HUDEP-2 (cell line): ENCODE measurements at regions not wholly inside any gene's neighbourhood (a gene's known extent, or its start where the extent isn't known, plus 50 kb on each side); places are given as distances from the start of the nearest gene placed in this dataset.

Experiments
- DNase-seq, 76 experiments: peaks; one replicate each; lab custom pipeline; 2025; ENCODE audit not compliant: unreplicated experiment in 76 of 76; lab: John Stamatoyannopoulos, UW

GRCh38 chr2:215670396-215670795 lies 234.5 kb upstream of the FN1 start:
- no peak for DNase-seq

GRCh38 chr2:215668378-215668775 lies 232.5 kb upstream of the FN1 start:
- DNase-seq = no peak

- DNase-seq = no peak
These were observed 231.9 kb upstream of the FN1 start for GRCh38 chr2:215667585-215668377.

GRCh38 chr2:215664847-215665525 lies 229.1 kb upstream of the FN1 start:
- DNase-seq = no peak

GRCh38 chr2:215662715-215663114 lies 226.8 kb upstream of the FN1 start:
- no peak for DNase-seq

- DNase-seq = no peak
These were observed 224.8 kb upstream of the FN1 start for GRCh38 chr2:215660687-215661086.

GRCh38 chr2:215659650-215660049 lies 223.8 kb upstream of the FN1 start:
- DNase-seq = no peak

- DNase-seq = no peak
These were observed 222.9 kb upstream of the FN1 start for GRCh38 chr2:215658635-215659305.

- no peak for DNase-seq
These were observed 222.0 kb upstream of the FN1 start for GRCh38 chr2:215657844-215658243.

GRCh38 chr2:215654148-215654819 lies 218.4 kb upstream of the FN1 start:
- DNase-seq = no peak

GRCh38 chr2:215653344-215654030 lies 217.6 kb upstream of the FN1 start:
- no peak for DNase-seq

- no peak for DNase-seq
These were observed 216.5 kb upstream of the FN1 start for GRCh38 chr2:215652388-215652787.

- DNase-seq = no peak
These were observed 215.5 kb upstream of the FN1 start for GRCh38 chr2:215651412-215651811.

GRCh38 chr2:215644233-215644897 lies 208.5 kb upstream of the FN1 start:
- no peak for DNase-seq

- DNase-seq = no peak
These were observed 202.8 kb upstream of the FN1 start for GRCh38 chr2:215638687-215639086.

- DNase-seq = no peak
These were observed 201.8 kb upstream of the FN1 start for GRCh38 chr2:215637651-215638050.

GRCh38 chr2:215636816-215637215 lies 200.9 kb upstream of the FN1 start:
- no peak for DNase-seq

- DNase-seq = no peak
These were observed 199.9 kb upstream of the FN1 start for GRCh38 chr2:215635788-215636139.

- no peak for DNase-seq
These were observed 199.4 kb upstream of the FN1 start for GRCh38 chr2:215635071-215635787.

- no peak for DNase-seq
These were observed 197.5 kb upstream of the FN1 start for GRCh38 chr2:215633360-215633759.
